Epithelial cell of proximal tubule (primary cell): ENCODE measurements at regions not wholly inside any gene's neighbourhood (a gene's known extent, or its start where the extent isn't known, plus 50 kb on each side); places are given as distances from the start of the nearest gene placed in this dataset.

Experiments used
- DNase-seq: peaks from one replicate; pipeline ENCODE4 v3.0.0-alpha.2; 2011; ENCODE audit warnings: low read depth
- H3K4me3 ChIP-seq: 2 replicates; pipeline ENCODE4 v1.5.1; 2011; ENCODE audit warnings: low read depth, mild to moderate bottlenecking, low read length
- TF ChIP-seq, protein P1 (sequence below): conservative IDR thresholded peaks from 2 replicates; pipeline ENCODE4 v1.5.1; 2012; ENCODE audit warnings: low read depth, mild to moderate bottlenecking, low read length

DNA sequence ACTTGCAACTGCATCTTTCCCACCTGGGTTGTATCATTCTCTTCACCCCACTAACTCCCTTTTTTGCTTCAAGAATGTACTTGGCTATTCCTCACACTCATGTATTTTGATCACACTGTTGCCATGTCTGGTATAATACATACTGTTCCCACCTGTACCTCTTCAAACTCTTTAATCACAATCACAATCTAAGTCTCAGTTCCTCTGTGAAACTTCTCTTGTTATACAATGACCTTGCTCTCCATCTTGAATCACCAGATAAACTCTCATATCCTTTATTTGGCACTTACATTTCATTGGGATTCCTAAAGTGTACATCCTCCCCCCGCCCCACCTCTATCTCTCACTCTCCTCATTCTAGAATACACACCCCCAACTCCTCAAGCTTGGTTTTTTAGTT is 516.0 kb upstream of the CHORDC1 start:
- TF ChIP-seq, protein P1, sequence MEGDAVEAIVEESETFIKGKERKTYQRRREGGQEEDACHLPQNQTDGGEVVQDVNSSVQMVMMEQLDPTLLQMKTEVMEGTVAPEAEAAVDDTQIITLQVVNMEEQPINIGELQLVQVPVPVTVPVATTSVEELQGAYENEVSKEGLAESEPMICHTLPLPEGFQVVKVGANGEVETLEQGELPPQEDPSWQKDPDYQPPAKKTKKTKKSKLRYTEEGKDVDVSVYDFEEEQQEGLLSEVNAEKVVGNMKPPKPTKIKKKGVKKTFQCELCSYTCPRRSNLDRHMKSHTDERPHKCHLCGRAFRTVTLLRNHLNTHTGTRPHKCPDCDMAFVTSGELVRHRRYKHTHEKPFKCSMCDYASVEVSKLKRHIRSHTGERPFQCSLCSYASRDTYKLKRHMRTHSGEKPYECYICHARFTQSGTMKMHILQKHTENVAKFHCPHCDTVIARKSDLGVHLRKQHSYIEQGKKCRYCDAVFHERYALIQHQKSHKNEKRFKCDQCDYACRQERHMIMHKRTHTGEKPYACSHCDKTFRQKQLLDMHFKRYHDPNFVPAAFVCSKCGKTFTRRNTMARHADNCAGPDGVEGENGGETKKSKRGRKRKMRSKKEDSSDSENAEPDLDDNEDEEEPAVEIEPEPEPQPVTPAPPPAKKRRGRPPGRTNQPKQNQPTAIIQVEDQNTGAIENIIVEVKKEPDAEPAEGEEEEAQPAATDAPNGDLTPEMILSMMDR, result no peak
- DNase-seq, result no peak
- no peak overlapping the region for H3K4me3 ChIP-seq

DNA sequence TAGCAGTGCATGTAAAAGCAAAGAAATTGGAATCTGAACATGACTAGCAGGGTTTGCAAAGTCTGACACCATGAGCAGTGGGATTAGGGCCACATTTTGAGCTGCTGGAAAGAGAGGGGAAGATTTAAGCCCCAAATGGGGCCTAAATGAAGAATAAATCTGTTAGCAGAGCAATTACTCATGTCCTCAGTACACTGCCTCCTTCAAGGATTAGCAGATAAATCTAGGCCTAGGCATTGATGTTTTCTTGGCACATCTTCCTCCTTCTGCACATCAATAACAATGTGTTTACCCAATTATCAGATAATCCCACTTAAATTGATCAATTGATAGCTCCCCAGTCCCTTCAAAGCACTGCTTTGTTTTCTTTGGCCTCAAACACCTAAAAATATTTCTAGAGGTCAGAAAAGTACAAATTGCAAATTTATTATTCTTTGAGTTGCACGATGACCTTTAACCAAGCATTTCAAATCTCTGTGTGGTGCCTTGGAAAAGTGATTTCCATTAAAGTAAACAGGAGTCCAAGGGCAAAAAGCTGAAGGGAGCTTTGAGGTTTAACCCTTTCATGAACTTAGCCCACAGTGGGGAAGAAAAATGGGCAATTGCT is 514.7 kb upstream of the CHORDC1 start:
- H3K4me3 ChIP-seq, result no peak overlapping the region
- TF ChIP-seq, protein P1, result no peak
- no peak for DNase-seq

GRCh38 chr11:90732486-90732885 is 509.6 kb upstream of the CHORDC1 start:
- DNase-seq, result no peak
- H3K4me3 ChIP-seq, result no peak overlapping the region
- TF ChIP-seq, protein P1, result no peak

- TF ChIP-seq, protein P1, result no peak
- DNase-seq, result no peak
- H3K4me3 ChIP-seq, result no peak overlapping the region
These were observed 500.6 kb upstream of the CHORDC1 start for GRCh38 chr11:90723475-90723874.

DNA sequence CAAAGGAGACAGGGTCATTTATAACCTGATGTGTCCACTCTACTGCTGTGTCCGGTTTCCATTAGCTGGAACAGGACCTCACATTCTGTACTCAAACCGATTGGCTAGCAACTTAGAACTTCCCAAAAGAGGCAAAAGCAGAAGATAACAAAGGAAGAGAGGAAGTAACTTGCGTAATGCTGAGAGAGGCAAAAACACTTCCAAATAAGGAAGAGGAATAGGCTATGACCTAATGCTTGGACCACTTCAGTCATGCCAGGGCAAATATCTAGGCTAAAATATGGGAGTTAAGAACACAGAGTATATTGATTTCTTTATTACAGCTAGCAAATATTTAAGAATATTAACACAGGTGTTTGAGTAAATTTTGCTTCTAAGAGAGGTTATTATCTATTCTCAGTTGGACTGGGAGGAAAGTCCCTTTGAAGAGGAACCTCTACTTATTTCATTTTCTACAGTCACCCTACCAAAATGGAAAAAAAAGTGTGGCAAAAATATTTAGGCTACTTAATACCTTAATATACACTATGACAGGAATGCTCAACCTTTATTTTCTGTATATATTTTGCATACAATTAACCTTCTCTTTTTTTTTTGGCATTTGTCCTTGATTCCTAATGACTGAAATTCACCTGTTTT is 499.8 kb upstream of the CHORDC1 start:
- no peak for DNase-seq
- TF ChIP-seq, protein P1, result no peak

GRCh38 chr11:90717522-90717921 is 494.7 kb upstream of the CHORDC1 start:
- TF ChIP-seq, protein P1, result no peak
- DNase-seq, result no peak
- no peak overlapping the region for H3K4me3 ChIP-seq

More for the DNA sequence above, 499.8 kb upstream of the CHORDC1 start:
- no peak overlapping the region for H3K4me3 ChIP-seq

GRCh38 chr11:90705661-90706060 is 482.8 kb upstream of the CHORDC1 start:
- H3K4me3 ChIP-seq, result no peak overlapping the region
- TF ChIP-seq, protein P1, result no peak
- DNase-seq, result no peak
